T-cell (primary cell): ENCODE measurements at regions not wholly inside any gene's neighbourhood (a gene's known extent, or its start where the extent isn't known, plus 50 kb on each side); places are given as distances from the start of the nearest gene placed in this dataset.

Experiments used
- ATAC-seq, 4 experiments: fragments of 200-7000 bp in 3 of 4; fragments of 150-1000 bp in 1 of 4; cut with Tn5 transposase; replicated peaks in 1 of 4; 1 replicate in 3 of 4; 2 replicates in 1 of 4; pipeline ENCODE4 v1.10.0; 2021; ENCODE audit warnings: moderate library complexity in 3 of 4, mild to moderate bottlenecking in 2 of 4, moderate number of reproducible peaks in 1 of 4
- CTCF ChIA-PET, 2 donors: fragments of 300-600 bp; sonication (Branson Sonifier 250); formaldehyde crosslinking; loops; one replicate each; lab custom pipeline; 2022; ENCODE audit warnings: antibody characterized with exemption in 2 of 2; lab: Charles Lee
- POLR2A ChIA-PET, 2 donors: fragments of 300-600 bp; sonication (Branson Sonifier 250); formaldehyde crosslinking; loops; one replicate each; lab custom pipeline; 2022; ENCODE audit warnings: antibody characterized with exemption in 2 of 2; lab: Charles Lee
- DNase-seq, 35 experiments: peaks; one replicate each; pipeline versions ENCODE4 v3.0.0 to v3.0.0-alpha.2; 2013 to 2023
- H3K27ac ChIP-seq: one replicate; pipeline ENCODE4 v1.5.1; 2013; ENCODE audit warnings: low read length
- H3K27me3 ChIP-seq, 2 experiments: replicated peaks in 1 of 2; 1 replicate in 1 of 2; 2 replicates in 1 of 2; pipeline versions ENCODE4 v1.6.1 to v1.7.0; 2013; ENCODE audit warnings: low read length in 1 of 2, mixed read lengths in 1 of 2; ENCODE audit not compliant: control insufficient read depth in 2 of 2, insufficient read depth in 2 of 2; ENCODE audit errors: extremely low read depth in 1 of 2
- H3K36me3 ChIP-seq, 2 donors: 1 replicate in 1 of 2; 2 replicates in 1 of 2; pipeline versions ENCODE4 v1.6.1 to v1.7.0; 2013; ENCODE audit warnings: low read length in 1 of 2; ENCODE audit not compliant: control insufficient read depth in 2 of 2, insufficient read depth in 1 of 2; ENCODE audit errors: extremely low read depth in 1 of 2
- H3K4me1 ChIP-seq, 2 experiments: 1 replicate in 1 of 2; 2 replicates in 1 of 2; pipeline versions ENCODE4 v1.6.1 to v1.7.0; 2013; ENCODE audit warnings: low read length in 2 of 2, mixed read lengths in 1 of 2; ENCODE audit not compliant: insufficient read depth in 2 of 2, control insufficient read depth in 1 of 2; ENCODE audit errors: extremely low read depth in 1 of 2
- H3K4me3 ChIP-seq, 2 donors: 1 replicate in 1 of 2; 2 replicates in 1 of 2; pipeline versions ENCODE4 v1.5.1 to v1.7.0; 2013; ENCODE audit warnings: mild to moderate bottlenecking in 2 of 2, low read length in 1 of 2, moderate library complexity in 1 of 2; ENCODE audit not compliant: control insufficient read depth in 1 of 2; ENCODE audit errors: extremely low read depth in 1 of 2
- H3K9me3 ChIP-seq: 2 replicates; pipeline ENCODE4 v1.7.0; 2013
- H3K27ac Mint-ChIP-seq, 2 donors: one replicate each; pipeline ENCODE4 v1.8.0; 2020 to 2021; ENCODE audit warnings: mild to moderate bottlenecking in 2 of 2, mixed read lengths in 2 of 2
- H3K27me3 Mint-ChIP-seq, 2 donors: one replicate each; pipeline ENCODE4 v1.8.0; 2021 to 2022; ENCODE audit warnings: mixed read lengths in 2 of 2
- H3K36me3 Mint-ChIP-seq: one replicate; pipeline ENCODE4 v1.8.0; 2021; ENCODE audit warnings: mixed read lengths
- H3K4me1 Mint-ChIP-seq, 3 donors: one replicate each; pipeline ENCODE4 v1.8.0; 2020 to 2022; ENCODE audit warnings: mixed read lengths in 3 of 3, mild to moderate bottlenecking in 1 of 3
- H3K4me3 Mint-ChIP-seq, 3 donors: one replicate each; pipeline ENCODE4 v1.8.0; 2020 to 2022; ENCODE audit warnings: mild to moderate bottlenecking in 3 of 3, mixed read lengths in 3 of 3, moderate library complexity in 3 of 3
- H3K9me3 Mint-ChIP-seq, 3 donors: one replicate each; pipeline ENCODE4 v1.8.0; 2020 to 2022; ENCODE audit warnings: mixed read lengths in 3 of 3
- WGBS: methylation state at CpG from one replicate; pipeline ENCODE4 v1.1.5; 2013; ENCODE audit warnings: missing lambda C conversion rate; ENCODE audit not compliant: insufficient coverage; 5-methylcytosine and 5-hydroxymethylcytosine counted together

DNA sequence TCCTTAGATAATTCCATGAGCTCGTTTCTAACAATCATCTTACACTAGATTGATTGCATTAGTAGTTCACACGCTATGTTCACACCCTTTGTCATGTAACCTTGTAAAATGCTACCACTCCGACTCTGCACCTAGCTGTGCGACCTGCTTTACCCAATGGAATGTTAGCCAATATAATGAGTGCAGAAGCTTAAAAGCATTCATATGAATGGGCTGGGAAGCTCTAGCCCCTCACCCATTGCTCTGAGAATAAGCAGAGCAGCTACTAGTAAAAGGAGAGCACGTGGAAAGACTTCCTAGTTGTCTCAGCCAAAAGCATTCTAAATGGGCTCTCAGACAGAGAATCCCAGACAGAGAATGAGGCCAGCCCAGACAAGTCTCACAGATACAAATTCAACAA lies 410.6 kb upstream of the UBE2E2 start:
- CTCF ChIA-PET, result no interaction called here
- ATAC-seq, result no peak
- Histone ChIP-seq H3K9me3 (no peaks in the 10 kb centered on the region), H3K4me1 (no peaks in the 10 kb centered on the region), H3K4me3 (no peak overlapping the region), H3K27ac (no peak overlapping the region), H3K27me3 (no peaks in the 10 kb centered on the region), H3K36me3 (no peaks in the 10 kb centered on the region)
- no peaks in the 10 kb centered on the region for H3K36me3 Mint-ChIP-seq
- no peaks in the 10 kb centered on the region for H3K4me1 Mint-ChIP-seq
- H3K4me3 Mint-ChIP-seq, result no peak overlapping the region
- DNase-seq, result no peak
- H3K9me3 Mint-ChIP-seq, result peaks cover 9 to 17% (median 11%) of the 10 kb centered on the region in 3 donors
- no peaks in the 10 kb centered on the region for H3K27me3 Mint-ChIP-seq
- POLR2A ChIA-PET, result no interaction called here
- H3K27ac Mint-ChIP-seq, result no peak overlapping the region
- WGBS, result no CpG with 5 or more reads among the region's 5 CpGs

- H3K27me3 Mint-ChIP-seq, result no peaks in the 10 kb centered on the region
- Histone ChIP-seq H3K27ac (no peak overlapping the region), H3K36me3 (no peaks in the 10 kb centered on the region), H3K4me1 (no peaks in the 10 kb centered on the region), H3K27me3 (no peaks in the 10 kb centered on the region), H3K9me3 (no peaks in the 10 kb centered on the region), H3K4me3 (no peak overlapping the region)
- no peak overlapping the region for H3K4me3 Mint-ChIP-seq
- no peak overlapping the region for H3K27ac Mint-ChIP-seq
- DNase-seq (no peak), ATAC-seq (no peak)
- CTCF ChIA-PET, result no interaction called here
- H3K36me3 Mint-ChIP-seq, result no peaks in the 10 kb centered on the region
- peaks cover 0 to 7% (median 3%) of the 10 kb centered on the region in 3 donors for H3K9me3 Mint-ChIP-seq
- H3K4me1 Mint-ChIP-seq, result no peaks in the 10 kb centered on the region
- POLR2A ChIA-PET, result no interaction called here
- no CpG with 5 or more reads among the region's 2 CpGs for WGBS
Measured at GRCh38 chr3:22795917-22796316, 407.2 kb upstream of the UBE2E2 start.

DNA sequence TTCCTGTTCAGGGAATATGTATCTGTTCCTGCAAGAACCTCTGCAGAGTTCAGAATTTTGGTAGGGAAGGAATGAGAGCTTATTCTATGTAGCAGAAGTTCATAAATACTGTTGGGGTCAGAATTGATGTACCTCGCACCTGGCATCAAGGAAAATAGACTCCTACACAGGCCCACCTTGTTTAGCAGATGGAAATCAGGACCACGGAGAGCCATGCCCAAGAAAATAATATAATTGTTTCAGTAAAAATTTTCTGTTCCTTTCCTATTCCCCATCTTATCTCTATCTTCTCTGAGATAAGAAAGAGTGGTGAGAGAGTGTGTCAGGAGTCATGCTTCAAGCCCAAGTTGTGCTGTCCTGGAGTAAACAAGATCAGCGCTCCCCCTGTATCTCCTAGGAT lies 404.7 kb upstream of the UBE2E2 start:
- H3K36me3 Mint-ChIP-seq, result no peaks in the 10 kb centered on the region
- ATAC-seq, result no peak
- WGBS, result no CpG with 5 or more reads among the region's 3 CpGs
- CTCF ChIA-PET, result no interaction called here
- Histone ChIP-seq H3K4me3 (no peak overlapping the region), H3K9me3 (no peaks in the 10 kb centered on the region), H3K27me3 (no peaks in the 10 kb centered on the region), H3K4me1 (no peaks in the 10 kb centered on the region), H3K27ac (no peak overlapping the region), H3K36me3 (no peaks in the 10 kb centered on the region)
- POLR2A ChIA-PET, result no interaction called here
- peaks cover 0 to 4% (median 0%) of the 10 kb centered on the region in 3 donors for H3K9me3 Mint-ChIP-seq
- no peaks in the 10 kb centered on the region for H3K27me3 Mint-ChIP-seq
- H3K27ac Mint-ChIP-seq, result no peak overlapping the region
- H3K4me3 Mint-ChIP-seq, result no peak overlapping the region
- no peaks in the 10 kb centered on the region for H3K4me1 Mint-ChIP-seq
- DNase-seq, result no peak

- H3K27me3 ChIP-seq, result no peaks in the 10 kb centered on the region
- Mint-ChIP-seq H3K27ac (no peak overlapping the region), H3K4me3 (no peak overlapping the region), H3K4me1 (no peaks in the 10 kb centered on the region), H3K9me3 (peaks cover 0 to 17% (median 5%) of the 10 kb centered on the region in 3 donors), H3K27me3 (peaks cover 0 to 5% of the 10 kb centered on the region in 2 donors), H3K36me3 (no peaks in the 10 kb centered on the region)
- DNase-seq (no peak), ATAC-seq (no peak)
- no peak overlapping the region for H3K4me3 ChIP-seq
- ChIA-PET CTCF (no interaction called here), POLR2A (no interaction called here)
- no peaks in the 10 kb centered on the region for H3K4me1 ChIP-seq
- H3K27ac ChIP-seq, result no peak overlapping the region
- H3K9me3 ChIP-seq, result no peaks in the 10 kb centered on the region
- H3K36me3 ChIP-seq, result no peaks in the 10 kb centered on the region
- WGBS, result 71% methylated on average over 1 of the region's 2 CpGs
Measured at GRCh38 chr3:22819209-22819608, 383.9 kb upstream of the UBE2E2 start.

GRCh38 chr3:22835041-22835440 lies 368.1 kb upstream of the UBE2E2 start:
- no peaks in the 10 kb centered on the region for H3K36me3 ChIP-seq
- no peaks in the 10 kb centered on the region for H3K4me1 ChIP-seq
- Mint-ChIP-seq H3K9me3 (peaks cover 0 to 9% (median 7%) of the 10 kb centered on the region in 3 donors), H3K4me1 (no peaks in the 10 kb centered on the region), H3K27ac (no peak overlapping the region), H3K27me3 (no peaks in the 10 kb centered on the region), H3K4me3 (no peak overlapping the region), H3K36me3 (no peaks in the 10 kb centered on the region)
- no peaks in the 10 kb centered on the region for H3K9me3 ChIP-seq
- H3K4me3 ChIP-seq, result no peak overlapping the region
- no CpG with 5 or more reads among the region's 2 CpGs for WGBS
- ChIA-PET CTCF (no interaction called here), POLR2A (no interaction called here)
- no peak overlapping the region for H3K27ac ChIP-seq
- ATAC-seq, result no peak
- no peaks in the 10 kb centered on the region for H3K27me3 ChIP-seq
- no peak for DNase-seq

- WGBS, result no CpG with 5 or more reads among the region's 1 CpG
- no peak for DNase-seq
- Mint-ChIP-seq H3K9me3 (peaks cover 4 to 12% (median 5%) of the 10 kb centered on the region in 3 donors), H3K4me1 (no peaks in the 10 kb centered on the region), H3K27ac (no peak overlapping the region), H3K27me3 (no peaks in the 10 kb centered on the region), H3K36me3 (no peaks in the 10 kb centered on the region), H3K4me3 (no peak overlapping the region)
- H3K27ac ChIP-seq, result no peak overlapping the region
- no peaks in the 10 kb centered on the region for H3K9me3 ChIP-seq
- H3K27me3 ChIP-seq, result no peaks in the 10 kb centered on the region
- ChIA-PET POLR2A (no interaction called here), CTCF (no interaction called here)
- no peaks in the 10 kb centered on the region for H3K36me3 ChIP-seq
- H3K4me1 ChIP-seq, result no peaks in the 10 kb centered on the region
- H3K4me3 ChIP-seq, result no peak overlapping the region
- no peak for ATAC-seq
Measured at GRCh38 chr3:22836131-22836530, 367.0 kb upstream of the UBE2E2 start.

DNA sequence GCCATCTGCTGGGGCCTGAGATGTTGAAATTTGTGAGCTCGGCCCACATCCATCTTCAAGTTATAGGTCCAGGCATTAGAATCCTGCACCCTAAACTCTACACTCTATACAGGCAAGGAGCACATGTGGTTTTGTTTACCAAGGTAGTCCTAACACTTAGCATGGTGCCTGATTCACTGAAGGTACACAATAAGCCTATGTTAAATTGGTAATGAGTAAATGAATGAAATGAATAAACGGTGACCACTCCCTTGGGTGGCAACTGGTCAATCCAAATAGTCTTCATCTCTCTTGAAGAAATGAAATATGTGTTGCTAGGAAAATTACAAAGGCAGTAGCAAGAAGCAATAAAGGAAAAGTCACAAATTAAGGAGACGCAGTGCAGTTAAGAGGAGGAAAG lies 359.3 kb upstream of the UBE2E2 start:
- no peaks in the 10 kb centered on the region for H3K36me3 ChIP-seq
- DNase-seq (no peak), ATAC-seq (no peak)
- H3K9me3 ChIP-seq, result no peaks in the 10 kb centered on the region
- Mint-ChIP-seq H3K27me3 (no peaks in the 10 kb centered on the region), H3K27ac (no peak overlapping the region), H3K9me3 (peaks cover 9 to 12% (median 10%) of the 10 kb centered on the region in 3 donors), H3K4me3 (no peak overlapping the region), H3K4me1 (no peaks in the 10 kb centered on the region), H3K36me3 (no peaks in the 10 kb centered on the region)
- no peak overlapping the region for H3K27ac ChIP-seq
- H3K27me3 ChIP-seq, result no peaks in the 10 kb centered on the region
- POLR2A ChIA-PET, result no interaction called here
- 60% methylated on average over 1 of the region's 3 CpGs for WGBS
- no peaks in the 10 kb centered on the region for H3K4me1 ChIP-seq
- CTCF ChIA-PET, result no interaction called here
- no peak overlapping the region for H3K4me3 ChIP-seq
